Limb (tissue), 2 donors: ENCODE measurements at regions not wholly inside any gene's neighbourhood (a gene's known extent, or its start where the extent isn't known, plus 50 kb on each side); places are given as distances from the start of the nearest gene placed in this dataset.
"Not testable (repeated sequence)": the region's sequence is repeated elsewhere in the genome, so short reads cannot be mapped to it uniquely, and the experiment has no call there.

Experiments used
- DNase-seq, 2 donors: peaks; one replicate each; pipeline ENCODE4 v3.0.0-alpha.2; 2016; ENCODE audit errors: extremely low spot score in 2 of 2

- not testable (repeated sequence) for DNase-seq
Observed at GRCh38 chr2:111444516-111444915, 323.8 kb downstream of the BCL2L11 start.

GRCh38 chr2:111445191-111445929, 324.6 kb downstream of the BCL2L11 start:
- not testable (repeated sequence) for DNase-seq

DNA sequence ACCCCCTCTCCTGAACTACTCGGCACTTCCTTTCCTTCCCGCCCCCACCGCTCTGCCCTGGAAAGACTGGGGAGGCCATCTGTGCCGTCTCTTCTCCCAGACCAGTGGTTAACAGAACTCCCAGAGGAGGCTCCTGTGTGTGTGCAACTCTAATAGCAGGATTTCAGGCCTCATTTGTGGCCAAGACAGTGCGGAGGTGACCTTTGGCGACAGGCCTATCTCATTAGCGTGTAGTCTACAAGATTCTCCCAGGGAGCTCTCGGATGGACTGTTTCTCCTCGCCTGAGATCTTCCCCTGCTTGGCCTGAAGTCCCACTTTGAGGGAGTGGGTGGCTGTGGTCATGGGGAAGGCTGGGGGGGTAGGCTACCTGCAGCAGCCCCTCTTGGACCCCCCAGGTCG, 325.2 kb downstream of the BCL2L11 start:
- DNase-seq, result not testable (repeated sequence)

DNA sequence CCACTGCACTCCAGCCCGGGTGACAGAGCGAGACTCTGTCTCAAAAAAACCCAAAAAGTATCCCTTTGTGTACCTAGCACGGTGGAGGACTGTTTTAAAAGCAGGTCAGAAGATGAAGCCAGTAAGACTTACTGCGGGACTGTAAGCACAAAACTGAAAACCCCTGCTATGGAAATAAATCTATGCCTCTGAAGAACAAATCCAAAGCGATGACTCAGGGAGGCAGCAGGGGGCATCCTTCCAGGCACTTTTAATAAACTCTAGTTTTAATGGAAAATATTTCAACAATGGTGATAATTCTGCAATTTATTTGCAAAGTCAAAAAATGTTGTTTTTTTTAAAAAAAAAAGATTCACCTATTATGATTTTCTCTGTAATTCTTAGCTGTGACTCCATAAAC, 326.8 kb downstream of the BCL2L11 start:
- DNase-seq, result not testable (repeated sequence)

DNA sequence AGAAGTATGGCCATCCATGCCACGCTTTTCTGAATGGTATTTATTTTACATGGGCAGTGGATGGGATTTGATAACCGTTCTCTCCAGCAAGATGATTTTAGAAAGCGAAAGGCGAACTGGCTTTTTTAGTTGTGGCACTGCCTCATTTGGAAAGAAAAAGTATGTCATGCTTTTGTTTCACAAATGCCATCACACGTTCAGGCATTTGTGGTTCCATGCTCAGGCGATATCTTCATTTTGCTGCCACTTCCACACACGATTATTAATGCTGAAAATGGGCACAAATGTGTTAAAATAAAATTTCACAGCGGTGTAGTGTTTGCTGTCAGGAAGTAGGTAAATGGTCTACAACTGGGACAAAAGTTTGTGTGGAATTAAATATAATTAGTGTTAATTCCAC, 328.1 kb downstream of the BCL2L11 start:
- DNase-seq, result not testable (repeated sequence)

DNA sequence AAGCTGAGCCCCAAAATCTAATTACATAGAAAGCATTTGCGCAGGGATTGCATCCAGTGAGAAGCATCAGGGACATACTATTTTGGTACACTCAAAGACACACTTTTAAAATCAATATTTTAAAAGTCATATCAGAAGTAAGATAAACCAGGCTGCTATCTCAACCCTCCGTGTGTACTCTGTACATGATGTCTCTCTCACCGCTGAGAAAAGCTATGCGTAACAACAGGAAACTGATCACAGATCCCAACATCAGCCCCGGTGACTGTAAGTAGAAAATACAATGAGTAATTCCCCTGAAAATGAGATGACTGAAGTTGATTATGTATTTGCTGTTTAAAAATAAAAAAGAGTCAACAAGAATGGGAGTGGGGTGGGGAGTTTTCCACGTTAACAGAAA, 329.8 kb downstream of the BCL2L11 start:
- not testable (repeated sequence) for DNase-seq

DNA sequence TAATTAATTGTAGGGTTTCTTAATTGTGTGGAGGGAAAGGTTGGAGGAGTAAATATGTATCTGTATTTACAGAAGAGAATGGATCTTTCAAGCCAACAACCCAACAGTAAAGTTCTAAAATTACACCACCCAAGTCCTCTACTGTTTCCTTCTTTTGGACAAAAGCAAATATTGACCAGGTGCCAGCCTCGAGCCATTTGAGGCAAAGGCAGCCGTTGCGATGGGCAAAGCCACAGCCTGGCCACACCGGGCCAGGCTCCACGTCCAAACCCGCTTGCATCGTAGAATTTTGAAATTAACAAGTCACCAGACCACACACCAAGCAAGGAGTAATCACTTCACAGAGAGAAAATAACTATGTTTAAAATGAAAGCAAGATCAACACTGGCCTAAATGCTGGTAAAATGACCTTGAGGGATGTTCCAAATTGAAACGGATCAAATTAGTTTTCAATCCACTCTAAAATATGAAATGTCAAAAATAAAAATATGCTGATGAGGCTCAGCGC, 331.0 kb downstream of the BCL2L11 start:
- DNase-seq, result not testable (repeated sequence)

- DNase-seq, result not testable (repeated sequence)
Observed at GRCh38 chr2:111452208-111452607, 331.5 kb downstream of the BCL2L11 start.

GRCh38 chr2:111453308-111453707, 332.6 kb downstream of the BCL2L11 start:
- DNase-seq, result not testable (repeated sequence)

- not testable (repeated sequence) for DNase-seq
Observed at GRCh38 chr2:111453816-111454215, 333.1 kb downstream of the BCL2L11 start.

- DNase-seq, result peak in 1 of 2 donors; percentile 2
Observed at GRCh38 chr2:111454404-111454803, 333.7 kb downstream of the BCL2L11 start.

- DNase-seq, result not testable (repeated sequence)
Observed at GRCh38 chr2:111455016-111456015, 334.6 kb downstream of the BCL2L11 start.

DNA sequence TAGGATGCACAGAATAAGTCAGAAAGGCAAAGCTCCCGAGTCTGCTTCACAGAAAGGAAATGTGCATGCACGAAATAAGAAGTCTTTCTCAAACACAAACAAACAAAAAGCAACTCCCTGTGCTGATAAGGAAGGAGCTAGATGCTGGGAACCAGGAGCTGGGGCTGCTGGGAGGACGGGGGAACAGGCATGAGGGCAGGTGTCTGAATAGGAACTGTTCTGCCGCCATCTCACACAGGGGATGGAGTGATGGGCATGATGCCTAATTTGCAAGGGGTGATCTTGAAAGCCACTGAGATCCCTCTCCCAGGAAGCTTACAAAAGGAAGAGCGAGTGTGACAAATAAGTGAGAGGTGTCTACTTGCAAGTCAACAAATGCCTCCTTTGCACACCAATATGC, 336.5 kb downstream of the BCL2L11 start:
- DNase-seq, result not testable (repeated sequence)

- not testable (repeated sequence) for DNase-seq
Observed at GRCh38 chr2:111460901-111461300, 340.2 kb downstream of the BCL2L11 start.

GRCh38 chr2:111461831-111462230, 341.1 kb downstream of the BCL2L11 start:
- not testable (repeated sequence) for DNase-seq

DNA sequence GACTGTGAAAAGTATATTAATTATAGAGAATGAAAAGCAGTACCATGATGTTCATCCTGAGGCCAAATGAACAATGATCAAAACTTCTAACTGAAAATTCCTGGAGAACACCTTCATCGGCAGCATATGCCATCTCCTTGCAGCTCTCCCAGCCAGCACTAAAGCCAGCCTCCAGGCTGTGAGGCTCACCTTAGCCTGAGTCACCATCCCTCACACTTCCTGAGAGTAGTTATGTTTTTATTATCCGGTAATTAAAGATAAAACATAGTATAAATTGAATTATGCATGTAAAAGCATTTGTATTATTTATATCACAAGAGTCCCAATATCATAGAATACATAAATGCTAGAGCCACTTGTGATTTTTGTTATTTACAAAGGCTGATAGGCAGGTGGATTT, 341.9 kb downstream of the BCL2L11 start:
- not testable (repeated sequence) for DNase-seq

- not testable (repeated sequence) for DNase-seq
Observed at GRCh38 chr2:111463238-111463848, 342.6 kb downstream of the BCL2L11 start.

GRCh38 chr2:111463956-111464355, 343.2 kb downstream of the BCL2L11 start:
- DNase-seq, result not testable (repeated sequence)

GRCh38 chr2:111464367-111464766, 343.7 kb downstream of the BCL2L11 start:
- DNase-seq, result not testable (repeated sequence)

- DNase-seq, result not testable (repeated sequence)
Observed at GRCh38 chr2:111465521-111465920, 344.8 kb downstream of the BCL2L11 start.

DNA sequence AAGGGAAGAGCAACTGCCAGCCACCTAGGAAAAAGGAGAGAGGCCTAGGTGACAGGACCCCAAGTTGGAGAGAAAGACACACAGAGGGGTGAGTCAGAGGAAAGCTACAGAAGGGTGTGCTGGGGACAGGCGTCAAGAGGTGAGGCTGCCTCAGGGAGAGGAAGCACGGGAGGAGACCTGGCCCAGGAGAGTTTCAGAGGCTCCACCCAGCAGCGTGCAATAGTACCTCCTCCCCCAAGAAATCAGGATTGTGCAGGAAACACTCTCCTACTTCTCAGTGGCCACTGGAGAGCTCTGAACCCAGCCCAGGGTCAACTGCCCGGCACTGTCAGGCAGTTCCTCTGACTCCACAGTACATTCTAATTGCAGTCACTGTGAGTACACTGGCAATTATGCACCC, 346.0 kb downstream of the BCL2L11 start:
- DNase-seq, result not testable (repeated sequence)
